SK-N-DZ (cell line): ENCODE measurements at regions not wholly inside any gene's neighbourhood (a gene's known extent, or its start where the extent isn't known, plus 50 kb on each side); places are given as distances from the start of the nearest gene placed in this dataset.
"Not testable (repeated sequence)": the region's sequence is repeated elsewhere in the genome, so short reads cannot be mapped to it uniquely, and the experiment has no call there.

ENCODE experiments used
- DNase-seq: peaks from one replicate; pipeline ENCODE4 v3.0.0-alpha.2; 2015; ENCODE audit warnings: low spot score

DNA sequence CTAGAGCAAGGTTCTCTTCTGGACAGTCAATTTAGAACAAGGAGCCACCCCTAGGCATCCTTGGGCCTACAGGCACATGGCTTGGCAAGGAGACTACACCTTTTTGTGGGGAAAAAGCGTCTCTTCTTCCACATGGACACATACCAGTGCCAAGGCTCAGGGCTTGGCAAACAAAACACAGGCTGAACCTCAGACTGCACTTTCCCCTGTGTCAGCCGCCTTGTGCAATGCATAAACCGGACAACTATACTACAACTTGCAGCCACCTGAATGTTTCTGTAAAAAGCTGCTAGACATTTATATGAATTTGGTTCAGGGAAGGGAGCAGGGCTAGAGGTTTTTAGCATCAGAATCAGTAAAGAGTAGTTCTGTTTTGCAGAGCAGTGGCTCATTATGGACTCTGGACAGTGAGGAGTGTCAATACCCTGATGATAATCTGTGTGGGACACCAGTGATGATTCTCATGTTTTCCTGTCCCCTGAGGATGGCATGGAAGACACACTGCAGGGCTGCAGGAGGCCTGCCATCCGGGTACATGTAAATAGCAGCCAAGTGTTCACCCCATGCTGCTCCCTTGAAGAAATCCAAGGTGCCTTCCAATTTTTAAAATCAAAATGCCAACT lies 118.9 kb downstream of the GATA3 start:
- peak; percentile 43 for DNase-seq

- DNase-seq = no peak
Observed at GRCh38 chr10:8173866-8174243, 119.4 kb downstream of the GATA3 start.

- DNase-seq = peak; percentile 91
Observed at GRCh38 chr10:8174762-8175161, 120.3 kb downstream of the GATA3 start.

DNA sequence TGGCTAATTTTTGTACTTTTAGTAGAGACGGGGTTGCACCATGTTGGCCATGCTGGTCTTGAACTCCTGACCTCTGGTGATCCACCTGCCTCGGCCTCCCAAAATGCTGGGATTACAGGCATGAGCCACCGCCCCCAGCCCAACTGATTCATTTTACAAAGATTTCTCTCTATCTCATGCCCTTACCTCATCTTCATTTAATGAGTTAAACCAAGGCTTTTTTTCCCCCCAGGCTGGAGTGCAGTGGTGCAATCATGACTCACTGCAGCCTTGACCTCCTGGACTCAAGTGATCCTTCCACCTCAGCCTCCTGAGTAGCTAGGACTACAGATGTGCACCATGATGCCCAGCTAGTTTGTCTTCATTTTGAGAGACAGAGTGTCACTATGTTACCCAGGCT lies 123.0 kb downstream of the GATA3 start:
- DNase-seq = not testable (repeated sequence)

- not testable (repeated sequence) for DNase-seq
Observed at GRCh38 chr10:8179773-8180172, 125.3 kb downstream of the GATA3 start.

GRCh38 chr10:8180360-8181109 lies 126.0 kb downstream of the GATA3 start:
- DNase-seq = peak; percentile 91

DNA sequence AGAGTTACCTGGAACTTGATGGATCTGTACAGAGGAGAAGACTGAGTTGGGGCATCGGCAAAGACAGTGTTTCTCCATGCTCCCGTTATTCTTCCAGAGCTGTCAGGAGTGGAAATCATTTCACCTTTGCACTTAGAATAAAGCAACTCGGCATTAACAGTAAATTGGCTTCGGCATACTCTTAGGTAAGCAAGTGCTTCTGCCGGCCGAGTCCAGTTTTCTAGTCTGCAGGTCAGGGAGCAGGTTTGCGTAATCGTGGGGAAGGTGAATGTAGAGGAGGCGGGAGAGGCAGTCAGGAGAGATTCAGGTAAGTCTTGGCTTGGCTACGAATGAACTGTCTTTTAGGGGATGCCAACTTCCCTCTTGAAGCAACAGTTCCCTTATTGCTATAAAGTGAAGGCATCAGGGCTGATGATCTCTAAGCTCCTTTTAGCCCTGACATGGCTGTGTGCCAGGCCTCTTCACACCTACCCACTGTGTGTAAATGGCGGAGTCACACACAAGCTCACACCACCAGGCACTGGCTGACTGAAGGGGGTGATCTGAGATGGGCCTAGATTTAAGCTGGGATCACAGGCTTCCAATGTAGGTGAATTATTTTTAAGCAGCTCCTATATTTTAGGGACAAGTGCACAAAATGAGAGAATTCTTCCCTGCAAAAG lies 127.1 kb downstream of the GATA3 start:
- peak; percentile 40 for DNase-seq

DNA sequence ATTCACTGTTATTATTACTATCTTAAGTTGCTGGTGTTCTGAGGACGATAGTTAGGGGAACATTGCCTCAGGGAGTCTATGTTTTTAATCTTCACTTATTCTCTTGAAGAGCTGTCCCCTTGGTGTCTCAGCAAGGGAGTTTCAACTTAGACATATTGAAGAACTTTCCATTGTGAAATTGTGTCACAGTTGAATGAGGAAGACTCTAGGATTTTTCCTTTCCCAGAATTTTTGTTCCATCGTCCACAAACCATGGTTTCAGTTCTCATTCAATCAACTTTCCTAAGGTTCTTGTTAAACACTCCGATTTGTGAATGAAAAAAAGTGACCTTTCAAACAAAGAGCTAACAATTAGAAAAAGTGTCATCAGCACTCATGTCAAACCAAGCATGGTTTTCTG lies 128.3 kb downstream of the GATA3 start:
- no peak for DNase-seq

GRCh38 chr10:8183241-8183704 lies 128.8 kb downstream of the GATA3 start:
- DNase-seq = no peak

DNA sequence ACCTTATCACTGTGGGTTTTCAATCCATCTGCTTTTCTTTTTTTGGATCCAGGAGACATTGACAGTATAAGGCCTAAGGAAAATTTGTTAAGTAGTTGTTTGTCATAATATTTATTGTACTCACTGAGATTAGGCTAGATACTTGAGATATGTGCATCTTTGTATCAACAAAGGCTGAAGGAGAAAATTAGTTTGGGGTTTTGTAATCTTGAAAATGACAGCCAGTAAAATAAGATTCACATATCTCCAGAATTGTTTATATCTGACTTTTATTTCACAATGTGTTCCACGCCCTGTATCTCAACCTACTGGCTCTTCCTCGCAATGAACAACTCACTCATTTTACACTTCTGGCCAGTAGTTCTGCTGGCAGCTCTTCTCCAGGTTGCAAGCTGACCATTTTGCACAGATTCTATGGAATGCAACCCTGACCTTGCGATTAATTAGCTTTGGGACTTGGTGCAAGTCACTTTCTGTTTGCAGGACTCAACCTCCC lies 132.7 kb downstream of the GATA3 start:
- no peak for DNase-seq

- DNase-seq = peak; percentile 49
Observed at GRCh38 chr10:8189458-8189857, 135.0 kb downstream of the GATA3 start.

GRCh38 chr10:8192301-8192700 lies 137.8 kb downstream of the GATA3 start:
- no peak for DNase-seq

DNA sequence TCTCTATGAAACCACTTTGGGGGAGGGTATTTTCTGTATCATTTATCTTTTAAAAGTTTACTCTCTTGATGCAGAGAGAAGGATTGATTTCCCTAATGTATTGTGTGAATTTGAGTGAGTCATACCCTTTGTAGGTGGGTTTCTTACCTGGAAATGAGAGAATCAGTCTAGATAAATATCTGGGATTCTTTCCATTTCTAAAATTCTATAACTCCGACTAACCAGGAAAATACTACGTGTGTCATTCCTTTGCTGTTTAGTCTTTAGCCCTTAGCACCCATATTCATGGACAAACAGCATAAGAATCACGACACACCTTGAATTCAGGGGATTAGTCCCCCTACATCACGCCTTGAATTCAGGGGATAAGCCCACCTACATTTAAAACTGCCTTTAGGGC lies 139.1 kb downstream of the GATA3 start:
- no peak for DNase-seq

GRCh38 chr10:8194050-8194449 lies 139.6 kb downstream of the GATA3 start:
- no peak for DNase-seq

GRCh38 chr10:8206882-8207281 lies 152.4 kb downstream of the GATA3 start:
- DNase-seq = no peak

DNA sequence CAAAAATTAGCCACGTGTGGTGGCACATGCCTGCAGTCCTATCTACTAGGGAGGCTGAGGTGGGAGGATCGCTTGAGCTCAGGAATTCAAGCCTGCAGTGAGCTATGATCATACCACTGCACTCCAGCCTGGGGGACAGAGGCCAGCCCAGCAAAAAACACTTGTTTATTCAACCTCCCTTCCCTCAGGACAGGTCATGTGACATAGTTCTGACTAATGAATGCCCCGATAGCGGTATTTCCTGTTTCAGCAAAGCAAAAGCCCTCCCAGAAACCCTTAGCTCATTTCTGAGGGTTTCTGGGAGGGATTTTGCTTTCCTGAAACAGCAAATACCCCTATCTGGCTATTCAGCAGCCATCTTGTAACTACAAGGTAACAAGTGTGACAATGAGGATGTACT lies 157.1 kb downstream of the GATA3 start:
- DNase-seq = no peak

DNA sequence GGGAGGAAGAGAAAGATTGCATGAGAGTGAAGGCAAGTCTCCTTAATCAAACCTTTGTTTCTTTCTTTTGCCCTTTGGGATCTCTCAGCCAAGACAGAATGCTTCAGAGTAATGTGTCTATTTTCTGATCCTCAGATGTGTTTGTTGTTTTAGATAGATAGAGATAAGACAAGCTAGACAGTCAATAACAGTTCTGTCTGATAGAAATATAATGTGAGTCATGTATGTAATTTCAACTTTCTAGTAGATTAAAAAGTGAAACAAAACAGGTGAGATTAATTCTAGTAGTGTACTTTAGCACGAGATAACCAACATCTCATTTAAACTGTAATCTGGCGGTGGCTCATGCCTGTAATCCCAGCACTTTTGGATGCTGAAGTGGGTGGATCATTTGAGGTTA lies 159.2 kb downstream of the GATA3 start:
- no peak for DNase-seq

- no peak for DNase-seq
Observed at GRCh38 chr10:8214587-8214986, 160.1 kb downstream of the GATA3 start.

DNA sequence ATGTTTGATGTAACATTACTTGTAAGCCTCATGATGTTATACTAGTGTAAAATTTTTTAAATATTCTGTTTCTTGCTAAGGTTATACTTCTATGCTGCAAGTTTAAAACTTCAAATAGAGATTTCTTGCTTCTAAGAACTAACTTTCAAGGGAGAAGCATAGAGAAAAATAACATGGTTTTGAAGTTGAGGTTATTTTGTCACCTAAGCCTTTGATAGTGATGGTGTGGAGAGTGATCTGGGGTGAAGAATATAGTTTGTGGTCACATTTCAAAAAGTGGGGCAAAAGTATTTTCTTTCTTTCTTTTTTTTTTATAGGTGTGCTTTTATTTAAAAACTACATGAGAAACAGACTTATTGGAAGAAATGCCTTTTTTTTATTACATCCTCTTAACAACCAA lies 162.4 kb downstream of the GATA3 start:
- DNase-seq = no peak

DNA sequence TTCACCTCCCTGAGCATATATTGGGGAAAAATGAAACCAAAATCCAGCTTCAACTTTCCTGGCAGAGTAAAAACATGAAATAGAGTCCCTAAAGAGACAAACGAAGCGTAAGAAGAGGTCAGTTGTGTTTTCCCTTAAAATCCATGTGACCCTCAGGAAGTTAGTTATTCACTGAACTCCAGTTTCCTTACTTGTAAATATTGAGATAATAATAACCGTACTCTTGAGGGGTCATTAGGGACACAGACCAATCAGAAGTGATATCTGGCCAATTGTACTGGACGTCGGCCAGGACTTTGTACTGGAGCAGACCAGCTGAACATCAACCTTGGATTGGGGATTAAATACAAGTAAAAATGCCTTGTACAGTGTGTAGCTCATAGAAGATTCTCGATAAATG lies 167.0 kb downstream of the GATA3 start:
- DNase-seq = no peak

- DNase-seq = no peak
Observed at GRCh38 chr10:8224591-8224990, 170.1 kb downstream of the GATA3 start.

DNA sequence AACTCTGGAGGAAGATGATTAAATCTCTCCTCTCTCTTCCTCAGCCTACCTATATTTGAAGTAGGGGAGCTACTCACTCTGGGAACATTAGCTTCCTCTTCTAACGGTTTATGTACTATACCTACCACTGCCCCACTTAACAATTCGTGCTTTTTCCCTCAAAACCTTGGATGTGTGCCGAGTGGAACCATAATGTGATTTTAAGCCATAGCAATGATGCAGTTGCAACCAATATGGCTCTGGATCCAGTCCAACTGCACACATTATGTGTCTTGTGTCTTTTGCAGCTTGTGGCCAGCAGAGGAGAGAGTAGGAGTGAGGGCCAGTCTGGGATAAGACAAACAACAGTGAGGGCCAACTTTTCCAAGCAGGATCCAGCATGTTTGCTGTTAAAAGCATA lies 170.7 kb downstream of the GATA3 start:
- DNase-seq = no peak

DNA sequence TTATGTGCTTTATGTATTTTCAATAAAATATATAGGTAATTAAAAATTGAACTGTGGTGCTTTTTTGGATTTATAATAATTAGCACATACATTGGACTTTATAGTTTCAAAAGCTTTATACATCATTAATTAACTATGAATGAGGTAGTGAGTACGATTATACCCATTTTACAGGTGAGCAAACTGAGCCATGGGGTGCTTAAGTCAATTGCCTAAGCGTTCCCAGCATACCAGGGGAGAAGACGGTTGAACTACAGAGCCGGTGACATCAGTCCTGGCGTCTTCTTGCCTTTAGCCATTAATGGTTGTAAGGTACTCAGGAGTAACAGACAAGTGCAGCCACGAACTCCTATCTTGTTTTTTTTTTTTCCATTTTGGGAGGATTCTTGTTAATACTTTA lies 172.8 kb downstream of the GATA3 start:
- no peak for DNase-seq
